GM21515 (cell line): ENCODE measurements at regions not wholly inside any gene's neighbourhood (a gene's known extent, or its start where the extent isn't known, plus 50 kb on each side); places are given as distances from the start of the nearest gene placed in this dataset.

Source experiments
- ATAC-seq: cut with Tn5 transposase; IDR thresholded peaks from one replicate; pipeline ENCODE4 v1.9.1; 2021; ENCODE audit not compliant: unreplicated experiment

DNA sequence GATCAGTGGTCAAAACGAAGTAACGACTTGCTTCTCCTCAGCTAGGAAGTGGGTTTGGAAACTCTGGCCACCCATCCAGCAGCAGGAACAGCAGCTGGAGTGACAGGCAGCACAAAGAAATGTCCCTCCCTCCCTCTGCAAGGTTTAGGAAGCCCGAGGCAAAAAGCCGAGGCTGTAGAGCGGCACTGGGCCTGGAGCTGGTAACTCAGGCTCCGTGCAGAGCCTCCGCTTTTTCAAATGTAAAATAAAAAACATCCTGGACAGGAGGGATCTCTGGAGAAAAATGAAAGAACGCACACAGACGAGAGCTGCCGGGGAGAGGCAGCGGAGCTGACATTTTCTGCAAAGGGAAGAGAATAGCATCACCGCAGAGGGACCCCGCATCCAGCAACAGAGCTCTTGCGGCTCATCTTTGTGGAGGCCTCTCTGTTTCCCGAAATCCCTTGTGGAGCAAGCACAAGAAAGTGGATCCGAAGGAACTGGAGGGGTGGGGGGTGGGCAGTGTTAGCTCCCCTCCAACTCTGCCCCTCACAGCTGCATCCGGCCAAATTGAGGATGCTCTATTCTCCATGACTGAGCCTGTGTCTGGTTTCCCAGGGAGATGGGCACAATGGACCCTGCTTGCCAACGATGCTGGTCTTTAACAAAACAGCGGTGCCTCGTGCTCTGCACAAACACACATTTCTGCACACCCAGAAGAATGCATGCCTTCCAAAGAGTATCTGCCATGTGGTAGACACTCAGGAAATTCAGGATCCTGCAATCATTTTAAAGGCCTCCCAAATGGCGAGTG, 335.5 kb upstream of the ZFHX3 start:
- no peak for ATAC-seq

DNA sequence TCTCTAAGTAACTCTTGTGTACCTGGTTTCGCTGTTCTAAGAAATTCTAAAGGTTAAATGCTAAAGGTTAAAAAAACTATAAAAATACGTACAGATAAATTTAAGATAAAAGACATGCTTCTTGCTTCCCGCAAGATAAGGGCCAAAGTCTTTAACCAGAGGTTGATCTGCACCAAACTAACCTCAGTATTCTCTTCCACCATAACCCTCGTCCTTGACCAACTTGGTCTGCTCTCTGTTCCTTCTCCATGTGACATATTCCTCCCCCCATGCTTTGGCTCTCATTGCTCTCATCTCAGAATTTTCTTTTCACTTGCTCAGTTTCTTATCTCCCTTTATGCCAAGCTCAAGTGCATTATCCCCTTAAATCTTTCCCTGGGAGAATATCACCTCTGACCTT, 330.5 kb upstream of the ZFHX3 start:
- no peak for ATAC-seq

DNA sequence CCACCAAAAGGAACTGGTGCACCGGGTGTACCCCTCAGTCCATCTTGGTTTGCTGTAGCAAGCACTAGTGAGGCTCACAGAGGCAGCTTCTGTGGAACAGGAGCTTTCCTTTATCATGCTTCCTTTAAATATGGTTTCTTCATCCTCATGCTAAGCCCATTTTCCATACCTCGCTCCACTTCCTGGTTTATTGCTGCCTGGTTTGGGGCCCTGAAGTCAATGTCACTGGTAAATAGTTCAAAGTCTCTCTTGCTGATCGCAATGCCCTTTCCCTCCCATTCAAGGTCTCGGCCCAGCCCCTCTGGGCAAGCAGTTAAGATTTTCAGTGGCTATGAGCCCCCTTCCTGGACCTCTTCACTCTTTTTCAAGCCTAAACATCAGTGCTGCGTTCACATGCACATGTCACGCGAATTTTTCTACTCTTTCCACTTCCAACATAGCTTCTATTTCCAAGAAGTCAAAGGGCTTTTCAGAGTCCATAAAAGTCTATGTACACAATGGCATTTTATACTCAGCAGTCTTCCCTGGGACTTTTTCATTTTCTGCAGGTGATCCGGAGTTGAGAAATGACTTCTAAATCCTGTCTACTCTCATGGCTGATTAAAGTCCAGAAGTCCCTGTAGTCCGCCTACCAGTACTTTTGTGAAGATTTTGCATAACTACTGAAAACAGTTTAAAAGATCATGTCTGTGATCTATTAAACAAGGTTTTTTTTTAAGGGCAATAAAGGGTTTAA, 323.8 kb upstream of the ZFHX3 start:
- ATAC-seq = no peak

DNA sequence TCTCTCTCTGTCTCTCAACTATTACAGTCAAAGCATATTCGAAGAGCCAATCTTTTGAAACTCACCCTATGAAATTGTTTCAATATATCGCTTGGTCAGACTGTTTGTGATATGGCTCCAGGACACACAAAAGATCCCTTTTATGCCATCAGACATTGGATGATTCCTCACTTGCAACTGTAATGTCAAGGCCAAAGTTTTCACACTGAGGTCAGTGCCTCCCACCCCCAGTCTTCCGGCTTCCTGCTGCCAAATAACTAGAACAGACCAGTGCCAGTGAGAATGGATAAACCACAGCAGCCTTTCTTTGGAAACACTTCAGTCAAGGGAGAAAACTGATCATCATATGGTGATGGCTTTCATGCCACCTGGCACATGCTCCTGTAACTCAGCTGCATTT, 321.9 kb upstream of the ZFHX3 start:
- no peak for ATAC-seq

DNA sequence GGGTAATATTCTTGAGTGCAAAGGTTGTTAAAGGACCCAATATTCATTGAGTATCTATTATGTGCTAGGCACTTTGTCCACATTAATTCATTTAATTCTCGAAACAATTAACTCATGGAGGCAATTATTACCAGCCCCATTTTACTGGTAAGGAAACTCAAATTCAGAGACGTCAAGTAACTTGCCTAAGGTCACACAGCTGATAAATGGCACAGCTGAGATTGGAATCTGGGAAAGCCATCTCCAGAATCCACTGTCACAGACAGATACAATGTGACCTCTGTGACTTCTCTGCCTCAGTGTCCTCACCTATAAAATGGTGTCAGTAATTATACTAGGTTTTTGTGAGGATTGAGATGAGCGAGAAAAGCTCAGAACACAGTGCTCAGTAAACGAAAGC, 320.8 kb upstream of the ZFHX3 start:
- no peak for ATAC-seq

DNA sequence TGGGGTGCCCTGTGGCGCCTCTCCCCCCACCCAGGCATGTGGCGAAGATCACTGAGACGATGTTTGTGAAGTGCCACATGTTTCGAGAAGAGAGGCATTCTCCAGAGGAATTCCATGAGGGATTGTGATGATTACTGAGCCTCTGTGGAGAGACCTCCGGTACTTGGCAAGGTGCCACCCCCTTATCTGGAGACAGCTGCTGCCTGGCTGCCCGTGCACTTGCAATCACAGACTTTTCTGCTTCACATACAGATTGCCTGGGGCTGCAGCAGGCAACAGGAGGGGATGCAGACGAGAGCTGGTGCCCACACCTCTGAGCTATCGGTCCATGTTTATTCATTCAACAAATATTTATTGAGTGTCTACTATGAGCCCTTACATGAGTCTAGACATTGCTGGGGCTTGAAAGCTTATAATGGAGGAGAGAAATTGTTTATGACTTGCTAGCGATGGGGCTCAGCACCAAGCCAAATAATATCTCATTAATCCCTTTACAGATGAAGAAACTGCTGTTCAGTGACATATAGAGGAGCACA, 317.2 kb upstream of the ZFHX3 start:
- no peak for ATAC-seq

DNA sequence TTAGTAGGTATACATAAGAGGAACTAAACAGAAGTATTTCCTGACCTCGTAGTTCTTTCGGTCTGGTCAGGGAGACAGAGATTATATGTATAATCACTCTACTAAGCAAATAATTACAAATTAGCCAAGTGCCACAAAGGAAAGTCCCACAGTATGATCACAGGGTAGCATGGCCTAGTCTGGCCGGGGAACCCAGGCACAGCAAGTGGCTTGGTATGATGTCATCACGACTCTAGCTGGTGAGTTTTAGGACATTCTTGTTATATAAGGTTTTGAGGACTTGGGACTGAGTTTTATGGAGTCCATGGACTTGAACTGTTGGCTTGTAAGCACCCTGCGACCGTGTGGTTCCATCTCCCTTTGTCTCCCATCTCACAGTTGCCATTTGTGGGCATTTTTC, 316.5 kb upstream of the ZFHX3 start:
- no peak for ATAC-seq

DNA sequence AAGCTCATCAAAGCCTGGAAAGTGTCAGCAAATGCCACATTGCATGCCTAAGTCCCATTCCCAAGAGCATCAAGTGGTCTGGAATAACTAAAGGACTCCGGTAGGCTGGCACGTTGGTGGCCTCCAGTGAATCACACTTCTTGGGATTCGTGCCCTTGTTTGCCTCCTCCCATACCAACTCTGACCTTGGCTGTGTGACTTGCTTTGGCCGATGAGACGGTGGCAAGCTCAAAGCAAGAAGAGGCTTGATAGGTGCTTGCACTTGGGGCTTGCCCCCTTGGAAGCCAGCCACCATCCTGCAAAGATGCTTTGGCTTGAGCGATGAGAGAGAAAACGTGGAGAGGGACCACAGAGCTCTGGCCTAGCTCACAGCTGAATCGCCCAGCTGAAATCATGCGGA, 313.1 kb upstream of the ZFHX3 start:
- ATAC-seq = no peak

DNA sequence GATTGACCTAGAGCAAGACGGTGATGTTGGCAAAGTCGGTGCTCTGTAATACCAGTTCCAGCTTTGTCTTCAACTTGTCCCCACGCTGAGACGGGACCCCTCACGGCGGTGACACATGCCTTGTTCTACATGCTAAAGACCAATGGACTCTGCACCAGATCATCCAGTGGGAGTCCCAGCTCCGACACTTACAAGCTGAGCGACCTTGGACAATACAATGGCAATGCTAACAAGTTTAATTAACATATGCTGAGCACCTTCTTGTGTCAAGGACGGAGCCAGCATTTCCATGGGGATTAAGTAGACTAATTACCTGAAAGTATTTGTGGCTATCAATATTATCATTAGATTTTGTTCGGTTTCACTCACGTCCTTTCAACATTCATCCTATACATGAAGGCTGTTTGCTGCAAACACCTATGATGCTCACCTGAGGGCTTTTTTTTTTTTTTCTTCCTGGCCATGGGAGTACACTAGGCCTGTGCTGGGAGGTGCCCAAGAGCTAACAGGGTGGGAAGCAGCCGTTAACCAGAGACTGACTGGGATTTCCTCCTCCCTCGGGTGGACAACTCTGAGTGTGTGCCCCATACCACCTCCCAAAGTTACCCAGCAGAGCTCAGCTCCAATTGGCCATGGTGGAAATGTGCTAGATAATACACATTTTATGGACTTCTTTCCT, 308.6 kb upstream of the ZFHX3 start:
- ATAC-seq = no peak

DNA sequence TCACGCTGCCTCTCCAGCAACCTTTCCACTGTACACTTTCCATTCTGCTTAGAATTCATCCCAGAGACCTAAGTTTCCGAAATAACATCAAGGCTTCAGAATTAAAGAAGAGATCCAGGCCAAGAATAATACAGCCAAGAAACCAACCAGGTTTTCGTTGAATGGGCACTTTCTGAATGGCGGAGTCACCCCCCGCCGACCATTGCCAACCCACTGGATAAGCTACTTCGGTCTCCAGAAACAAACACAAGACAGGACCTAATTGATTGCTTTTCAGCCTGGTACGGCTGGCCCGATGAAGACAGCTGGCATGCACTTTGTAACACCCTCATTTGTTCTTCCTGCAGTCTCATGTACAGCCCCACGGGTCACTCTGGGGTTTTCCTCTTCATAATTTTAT, 308.1 kb upstream of the ZFHX3 start:
- ATAC-seq = no peak

DNA sequence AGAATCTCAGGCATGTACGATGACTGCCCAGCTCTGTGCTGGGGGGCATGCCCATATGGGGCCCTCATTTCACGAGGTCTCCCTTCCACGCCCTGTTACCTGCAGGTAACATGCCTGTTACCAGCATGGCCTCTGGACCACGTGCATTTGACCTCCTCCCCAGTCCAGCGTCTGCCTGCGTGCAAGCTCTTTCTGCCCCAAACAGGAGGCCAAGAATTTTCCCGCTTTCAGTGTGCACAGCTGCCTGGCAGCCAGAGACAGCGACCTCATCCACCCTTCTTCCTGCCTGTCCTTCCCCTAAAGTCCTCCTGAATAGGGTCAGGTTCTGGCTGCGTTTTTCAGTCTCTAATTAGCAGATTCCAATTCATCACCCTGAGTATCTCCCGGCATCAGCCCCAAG, 306.5 kb upstream of the ZFHX3 start:
- ATAC-seq = no peak

DNA sequence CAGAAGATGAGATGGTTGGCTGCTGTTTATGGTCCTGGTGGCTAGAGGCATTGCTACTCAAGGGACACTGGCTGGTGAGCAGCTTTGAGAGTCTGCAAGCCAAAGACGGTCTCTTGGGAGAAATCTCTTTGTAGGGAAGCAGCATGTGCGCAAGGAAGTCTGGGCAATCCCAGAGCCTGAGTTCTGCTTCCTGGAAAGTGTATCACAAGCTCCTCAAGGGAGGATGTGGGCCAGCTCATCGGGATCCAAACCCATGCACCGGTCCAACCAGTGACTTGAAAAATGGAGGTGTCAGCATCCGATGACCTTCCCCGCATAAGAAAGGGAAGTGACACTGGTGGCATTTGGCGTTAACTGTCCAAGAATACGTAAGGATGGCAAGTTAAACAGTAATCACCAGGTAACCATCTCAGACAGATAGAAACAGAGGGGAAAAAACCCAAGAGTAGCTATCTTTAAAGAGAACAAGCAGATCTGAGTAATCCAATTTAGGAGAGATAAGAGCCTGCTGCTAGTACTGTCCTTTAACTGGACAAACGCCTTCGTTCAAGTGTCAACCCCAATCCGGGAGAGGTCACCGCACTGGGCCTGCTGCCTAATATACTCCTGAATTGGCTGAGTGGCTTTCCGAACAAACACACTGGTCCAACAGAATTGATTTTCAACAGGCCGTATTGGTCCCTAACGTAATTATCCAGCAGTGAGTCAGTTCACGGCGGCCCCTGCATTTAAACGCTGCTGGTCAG, 303.0 kb upstream of the ZFHX3 start:
- no peak for ATAC-seq

DNA sequence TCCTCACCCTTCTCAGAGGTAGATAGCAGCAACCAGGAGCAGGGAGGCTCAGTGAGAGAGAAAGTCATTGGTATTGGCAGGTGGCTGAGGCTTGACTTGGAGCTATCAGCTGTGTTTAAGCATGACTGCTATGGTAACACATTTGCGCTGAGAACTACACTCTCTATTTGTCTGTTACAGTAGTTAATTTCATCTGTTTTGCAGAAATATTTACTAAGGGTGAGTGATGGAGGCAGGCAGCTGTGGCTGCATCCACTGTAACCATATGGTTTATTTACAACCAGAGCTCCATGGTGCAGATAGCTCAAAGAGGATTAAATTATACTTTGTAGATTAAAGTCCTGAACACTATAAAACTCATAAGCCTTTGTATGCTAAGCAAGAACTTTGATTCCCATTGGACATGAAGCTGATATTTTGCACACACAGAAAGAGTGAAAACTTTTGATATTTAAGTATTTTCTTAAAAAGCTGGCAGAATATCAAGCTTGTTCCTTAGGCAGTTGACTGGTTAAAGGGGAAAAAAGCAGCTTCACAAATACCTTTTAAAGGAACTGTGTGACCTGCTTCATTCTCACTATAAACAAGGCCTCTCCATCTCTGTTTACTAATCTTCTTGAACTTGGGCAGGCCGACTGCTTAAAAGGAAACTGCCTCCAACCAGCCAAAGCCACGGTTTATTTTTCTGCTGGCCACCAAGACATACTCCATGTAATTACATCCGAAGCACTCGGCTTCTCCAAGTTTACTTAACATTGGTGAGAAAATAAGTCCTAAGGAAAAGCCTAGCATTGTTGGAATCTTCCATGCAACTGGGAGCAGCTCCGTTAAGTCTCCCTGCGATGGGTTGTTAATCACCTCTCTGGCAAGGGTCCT, 299.8 kb upstream of the ZFHX3 start:
- ATAC-seq = no peak

DNA sequence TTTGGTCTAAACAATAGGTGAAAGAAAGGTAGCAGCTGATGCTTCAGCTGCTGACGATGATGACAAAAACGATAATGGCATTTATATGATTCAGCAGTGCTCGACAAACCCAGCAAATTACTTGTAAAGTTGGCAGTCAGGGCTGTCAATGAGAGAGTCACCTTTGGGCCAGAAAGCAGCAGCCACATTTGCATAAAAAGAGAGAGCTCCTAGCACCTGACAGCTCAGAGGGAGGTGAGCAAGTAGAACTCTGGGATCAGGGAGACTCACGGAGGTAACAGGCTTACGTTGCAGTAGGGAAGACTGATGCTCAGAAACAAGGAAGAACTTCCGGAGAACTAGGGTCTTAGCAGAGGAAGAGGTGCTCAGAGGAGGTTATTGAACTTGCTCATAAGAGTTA, 291.9 kb upstream of the ZFHX3 start:
- ATAC-seq = no peak

DNA sequence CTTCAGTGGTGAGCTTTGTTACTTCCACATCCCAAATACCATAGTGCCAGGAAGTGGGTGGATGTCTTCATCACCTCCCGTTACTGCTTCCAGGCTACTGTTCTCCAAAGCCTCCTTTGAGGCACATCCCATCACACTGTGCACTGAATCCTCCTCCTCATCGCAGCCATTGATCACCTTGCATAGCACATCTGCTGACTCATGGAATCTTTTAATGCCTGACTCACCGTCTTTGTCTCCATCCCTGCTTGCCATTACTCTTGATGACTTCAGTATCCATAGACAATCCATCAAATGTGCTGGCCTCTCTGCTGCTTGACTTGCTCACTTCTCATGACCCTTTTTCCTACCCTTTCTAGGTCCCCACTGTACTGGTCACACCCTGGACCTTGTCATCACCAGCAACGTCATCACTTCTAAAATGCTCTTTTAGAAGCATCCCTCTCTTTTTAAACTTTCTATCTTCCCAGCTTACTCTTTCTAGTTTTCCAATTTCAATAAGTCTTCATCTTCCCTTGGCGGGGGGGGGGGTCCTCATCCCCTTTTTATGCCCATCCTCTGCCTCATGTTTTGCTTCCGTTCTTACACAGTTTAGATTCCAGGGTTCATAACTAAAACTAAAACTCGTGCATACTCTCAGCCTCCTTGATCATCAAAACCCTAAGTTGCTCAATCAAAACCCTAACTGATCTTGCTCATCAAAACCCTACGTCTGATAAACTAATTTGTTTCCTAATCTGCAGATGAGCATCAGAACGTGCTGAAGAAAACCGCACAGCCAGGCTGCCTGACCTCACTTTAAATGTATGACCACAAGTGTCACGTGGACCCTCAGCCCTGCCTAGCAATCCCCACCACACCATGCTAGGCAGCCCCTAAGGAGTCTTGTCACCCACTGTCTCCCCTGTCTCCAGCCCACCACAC, 289.7 kb upstream of the ZFHX3 start:
- ATAC-seq = no peak

DNA sequence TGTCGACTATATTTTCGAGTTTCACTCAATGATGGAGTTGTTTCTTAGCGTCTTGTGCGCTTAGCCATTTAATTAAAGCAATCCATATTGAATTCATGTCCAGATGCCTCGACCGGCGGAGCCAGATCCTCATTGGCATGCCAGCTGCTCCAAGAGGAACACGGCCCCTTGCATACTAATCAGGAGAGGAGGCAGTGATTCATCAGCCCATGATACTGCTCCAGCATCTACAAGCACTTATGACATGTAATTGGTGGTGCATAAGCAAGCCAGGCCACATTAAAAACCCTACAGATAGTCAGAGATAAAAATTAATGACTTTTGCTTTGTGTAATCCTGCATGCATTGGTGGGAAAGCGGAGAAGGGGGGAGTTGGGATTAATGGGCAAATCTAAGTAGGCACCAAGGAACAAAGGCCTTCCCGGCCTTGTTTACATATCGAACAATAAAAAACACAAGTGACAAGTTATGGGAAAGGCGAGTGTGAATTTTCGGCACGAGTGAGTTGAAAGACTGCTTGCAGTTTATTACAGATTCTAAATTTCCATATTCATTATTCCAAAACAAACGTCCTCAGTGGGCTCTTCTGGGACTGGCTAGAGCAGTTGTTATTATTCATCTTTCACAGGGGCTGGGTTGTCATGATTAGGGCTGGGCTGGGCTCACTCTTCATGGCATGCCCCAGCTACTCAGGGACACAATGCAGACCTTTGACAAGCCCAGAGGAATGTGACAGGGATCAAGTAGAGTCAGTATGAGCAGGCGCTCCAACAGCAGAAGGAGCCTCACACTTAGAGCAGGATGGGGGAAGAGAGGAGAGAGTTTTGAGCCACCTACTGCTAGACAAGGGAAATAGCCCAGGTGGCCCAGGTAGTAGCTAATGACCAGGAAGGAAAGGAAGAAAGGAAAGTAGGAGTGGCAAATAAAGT, 281.7 kb upstream of the ZFHX3 start:
- no peak for ATAC-seq

DNA sequence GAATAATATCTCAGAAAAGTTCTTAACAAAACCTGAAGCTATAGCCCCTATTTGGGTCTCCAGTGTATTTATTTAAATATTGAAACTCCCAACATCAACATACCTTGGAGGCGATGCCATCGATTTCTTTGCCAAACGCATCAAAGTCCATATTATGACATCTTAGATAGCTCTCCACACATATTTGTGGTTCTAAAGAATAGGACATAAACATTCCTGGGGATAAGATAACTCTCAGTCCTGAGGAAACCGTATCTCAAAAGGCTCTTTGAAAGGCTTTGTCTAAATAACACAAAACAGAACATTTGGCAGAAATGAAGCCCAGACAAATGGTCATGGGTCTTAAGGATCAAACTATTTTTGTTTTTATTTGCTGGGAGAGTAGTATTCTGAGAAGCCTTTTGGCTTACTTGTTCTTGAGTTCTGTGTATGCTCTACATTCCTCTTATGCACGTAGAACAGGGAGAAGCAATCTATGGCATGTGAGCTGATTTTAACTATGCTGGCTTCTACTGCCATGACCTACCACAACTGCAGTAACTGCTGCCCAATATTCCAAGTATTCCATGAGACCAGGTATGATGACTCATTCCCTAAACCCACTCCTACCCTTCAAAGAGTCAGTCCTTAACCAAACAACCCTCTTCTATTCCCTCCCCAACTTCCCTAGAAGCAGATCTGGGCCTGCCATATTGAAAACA, 279.0 kb upstream of the ZFHX3 start:
- ATAC-seq = no peak
